Gastrocnemius medialis (tissue), 4 donors: ENCODE measurements at regions not wholly inside any gene's neighbourhood (a gene's known extent, or its start where the extent isn't known, plus 50 kb on each side); places are given as distances from the start of the nearest gene placed in this dataset.

Source experiments
- CTCF ChIP-seq, 5 experiments: fragments of 450-650 bp in 3 of 5; fragments of 200-600 bp in 2 of 5; sonication (generic) in 2 of 5; IDR thresholded peaks in 4 of 5; conservative IDR thresholded peaks in 1 of 5; 1 replicate in 4 of 5; 2 replicates in 1 of 5; pipeline ENCODE4 v1.5.1; 2016 to 2019; ENCODE audit warnings: antibody characterized with exemption in 5 of 5, mild to moderate bottlenecking in 3 of 5, moderate library complexity in 3 of 5
- POLR2A ChIP-seq, 2 donors: fragments of 450-650 bp; IDR thresholded peaks; one replicate each; pipeline ENCODE4 v1.6.1; 2017; ENCODE audit warnings: antibody characterized with exemption in 2 of 2, mild to moderate bottlenecking in 2 of 2, moderate library complexity in 2 of 2

DNA sequence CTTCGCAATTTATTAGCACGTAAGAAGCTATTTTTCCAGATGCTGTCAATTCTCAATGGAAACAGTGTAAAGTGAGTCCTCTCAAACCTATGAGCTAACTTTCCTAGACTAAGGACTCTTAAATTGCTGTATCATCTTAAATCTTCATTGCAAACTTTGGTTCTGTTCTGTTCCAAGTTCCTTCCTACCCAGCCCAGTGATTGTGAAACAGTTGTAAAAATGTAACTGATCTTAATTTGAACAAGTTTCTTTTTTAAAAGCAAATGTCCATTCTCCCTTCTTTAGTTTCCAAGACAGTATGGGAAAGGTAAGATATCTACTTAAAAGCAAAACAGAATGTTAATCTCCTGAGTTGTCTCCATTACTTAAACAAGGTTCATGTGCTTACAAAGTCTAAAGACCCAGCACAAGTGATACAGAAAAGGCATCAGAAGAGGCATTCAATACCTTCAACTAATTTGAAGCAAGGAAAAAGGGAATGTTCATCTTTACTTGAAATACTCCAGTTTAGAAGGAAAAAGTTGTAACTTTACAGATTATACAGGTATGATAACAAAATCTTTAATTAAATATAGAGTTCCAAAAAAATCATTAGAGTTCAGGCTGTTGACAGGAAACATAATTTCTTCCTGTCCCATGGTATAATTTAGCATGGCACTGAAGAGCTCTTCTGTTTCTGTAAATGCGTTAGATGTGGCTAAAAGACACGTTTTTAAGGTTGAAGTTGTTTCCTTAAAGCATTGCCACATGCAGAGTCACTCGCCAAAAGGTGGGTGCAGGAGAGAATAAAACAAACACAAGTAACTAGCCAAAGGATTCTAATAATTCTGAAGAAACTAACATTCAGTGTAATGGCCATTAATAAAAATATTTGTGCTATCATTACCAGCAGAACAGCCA is 101.5 kb upstream of the USP15 start:
- TF ChIP-seq CTCF (IDR thresholded peaks at IDR 0.05 in 4 of 5, conservative IDR thresholded peaks at IDR 0.05 in 1 of 5), result no peak
- TF ChIP-seq POLR2A (IDR thresholded peaks at IDR 0.05), result no peak
